ENCODE measurements at regions not wholly inside any gene's neighbourhood (a gene's known extent, or its start where the extent isn't known, plus 50 kb on each side); places are given as distances from the start of the nearest gene placed in this dataset.

- Histone ChIP-seq H4K91ac (replicated peaks; ENCODE audit: insufficient read length, low read length) (no peak overlapping the region), H2BK5ac (ENCODE audit: low read depth, low read length) (no peak overlapping the region), H3K79me1 (ENCODE audit: low read depth, low read length) (no peaks in the 10 kb centered on the region), H3K9me3 (ENCODE audit: insufficient read depth in 2 of 2, low read depth in 1 of 2, low read length in 1 of 2) (no peaks in the 10 kb centered on the region), H3K4me2 (ENCODE audit: insufficient read depth in 1 of 2, low read depth in 2 of 2, low read length in 2 of 2) (no peak overlapping the region), H3K4ac (replicated peaks; ENCODE audit: insufficient read length, low read depth, low read length) (no peak overlapping the region), H3K9ac (replicated peaks in 1 of 4; ENCODE audit: extremely low read depth in 1 of 4, low read depth in 3 of 4, low read length in 3 of 4) (no peak overlapping the region), H3K23me2 (ENCODE audit: low read depth, low read length) (no peaks in the 10 kb centered on the region), H3K18ac (ENCODE audit: extremely low read depth, low read length) (no peak overlapping the region), H3K23ac (ENCODE audit: insufficient read length) (no peak overlapping the region), H2BK15ac (ENCODE audit: low read length) (no peak overlapping the region), H4K20me1 (replicated peaks in 1 of 2; ENCODE audit: control insufficient read depth in 1 of 2, insufficient read depth in 2 of 2, low read length in 2 of 2) (no peaks in the 10 kb centered on the region), H3K36me3 (ENCODE audit: control insufficient read depth in 2 of 4, insufficient read depth in 4 of 4, low read length in 3 of 4) (no peaks in the 10 kb centered on the region), H3K56ac (replicated peaks; ENCODE audit: insufficient read length, low read depth, low read length) (no peak overlapping the region), H2BK120ac (replicated peaks; ENCODE audit: low read depth, low read length) (no peak overlapping the region), H2BK20ac (ENCODE audit: low read length) (no peak overlapping the region), H4K8ac (ENCODE audit: extremely low read depth, insufficient read depth, low read length) (no peak overlapping the region), H3K4me1 (replicated peaks in 1 of 4; ENCODE audit: control insufficient read depth in 3 of 4, insufficient read depth in 4 of 4, low read length in 3 of 4) (peaks cover 0 to 9% (median 2%) of the 10 kb centered on the region in 4 experiments; a peak in 2 of 7 replicates), H3K27me3 (replicated peaks in 1 of 4; ENCODE audit: control insufficient read depth in 3 of 4, extremely low read depth in 1 of 4, insufficient read depth in 3 of 4, low read length in 3 of 4) (no peaks in the 10 kb centered on the region), H3K4me3 (ENCODE audit: extremely low read depth in 1 of 4, insufficient read depth in 2 of 4, low read depth in 3 of 4, low read length in 4 of 4) (no peak overlapping the region), H2BK12ac (ENCODE audit: low read depth, low read length) (no peak overlapping the region), H2AK5ac (ENCODE audit: low read depth, low read length) (no peak overlapping the region), H3K27ac (ENCODE audit: low read depth, low read length) (no peak overlapping the region), H4K5ac (ENCODE audit: insufficient read length, low read depth, low read length) (no peak overlapping the region), H2AFZ (ENCODE audit: low read length) (no peak overlapping the region), H3K14ac (ENCODE audit: insufficient read length) (no peak overlapping the region), H3K79me2 (ENCODE audit: control insufficient read depth in 1 of 2, insufficient read depth in 2 of 2, low read length in 2 of 2) (no peaks in the 10 kb centered on the region)
- DNase-seq (ENCODE audit: low read depth in 1 of 2, low spot score in 2 of 2): no peak
- 88% methylated on average over 3 of the region's 3 CpGs; no CpG with 5 or more reads in 1 of the 2 experiments for WGBS, 2 experiments (ENCODE audit: extremely low coverage in 1 of 2, insufficient coverage in 1 of 2, insufficient read length in 1 of 2, insufficient replicate concordance in 2 of 2, low coverage in 1 of 2, low lambda C conversion rate in 2 of 2, missing lambda C conversion rate in 1 of 2)
- no peak for FAIRE-seq
- ChIA-PET POLR2A (ENCODE audit: partially characterized antibody) (no interaction called here), CTCF (ENCODE audit: partially characterized antibody) (interaction anchor here (1.0 to 1.4 kb wide), 3 partner anchors 15 to 40 kb away, joined by 3 to 8 read pairs (median 4); no protein-coding TSS in a partner anchor)
- no peak for TF ChIP-seq SIRT6 (IDR thresholded peaks at IDR 0.05; ENCODE audit: low read length)
- TF ChIP-seq GABPA (IDR thresholded peaks at IDR 0.05; ENCODE audit: borderline replicate concordance, insufficient read depth, low read length): no peak
- TF ChIP-seq HDAC2 (IDR thresholded peaks at IDR 0.05; ENCODE audit: borderline replicate concordance in 1 of 2, low read depth in 2 of 2, low read length in 2 of 2): no peak
Observed at GRCh38 chr9:14482856-14483255, 168.9 kb upstream of the NFIB start.
